OCI-M1 (cell line): ENCODE measurements at regions not wholly inside any gene's neighbourhood (a gene's known extent, or its start where the extent isn't known, plus 50 kb on each side); places are given as distances from the start of the nearest gene placed in this dataset.
"Not testable (repeated sequence)": the region's sequence is repeated elsewhere in the genome, so short reads cannot be mapped to it uniquely, and the experiment has no call there.

ENCODE experiments used
- DNase-seq: peaks from one replicate; lab custom pipeline; 2025; lab: John Stamatoyannopoulos, UW

- DNase-seq: no peak
Measured at GRCh38 chr2:138319616-138320015, 182.0 kb upstream of the SPOPL start.

DNA sequence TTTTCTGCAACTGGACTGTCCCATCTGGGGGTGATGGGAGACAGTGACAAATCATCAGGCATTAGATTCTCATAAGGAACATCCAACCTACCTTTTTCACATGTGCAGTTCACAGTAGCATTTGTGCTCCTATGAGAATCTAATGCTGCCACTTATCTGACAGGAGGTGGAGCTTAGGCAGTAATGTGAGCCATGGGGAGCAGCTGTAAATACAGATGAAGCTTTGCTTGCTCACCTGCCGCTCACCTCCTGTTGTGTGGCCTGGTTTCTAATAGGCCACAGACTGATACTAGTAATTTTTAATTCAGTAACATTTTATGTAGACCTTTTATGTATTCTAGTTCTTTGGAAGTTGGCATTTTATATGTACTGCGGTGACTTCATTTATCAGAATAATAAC lies 180.1 kb upstream of the SPOPL start:
- DNase-seq: no peak

DNA sequence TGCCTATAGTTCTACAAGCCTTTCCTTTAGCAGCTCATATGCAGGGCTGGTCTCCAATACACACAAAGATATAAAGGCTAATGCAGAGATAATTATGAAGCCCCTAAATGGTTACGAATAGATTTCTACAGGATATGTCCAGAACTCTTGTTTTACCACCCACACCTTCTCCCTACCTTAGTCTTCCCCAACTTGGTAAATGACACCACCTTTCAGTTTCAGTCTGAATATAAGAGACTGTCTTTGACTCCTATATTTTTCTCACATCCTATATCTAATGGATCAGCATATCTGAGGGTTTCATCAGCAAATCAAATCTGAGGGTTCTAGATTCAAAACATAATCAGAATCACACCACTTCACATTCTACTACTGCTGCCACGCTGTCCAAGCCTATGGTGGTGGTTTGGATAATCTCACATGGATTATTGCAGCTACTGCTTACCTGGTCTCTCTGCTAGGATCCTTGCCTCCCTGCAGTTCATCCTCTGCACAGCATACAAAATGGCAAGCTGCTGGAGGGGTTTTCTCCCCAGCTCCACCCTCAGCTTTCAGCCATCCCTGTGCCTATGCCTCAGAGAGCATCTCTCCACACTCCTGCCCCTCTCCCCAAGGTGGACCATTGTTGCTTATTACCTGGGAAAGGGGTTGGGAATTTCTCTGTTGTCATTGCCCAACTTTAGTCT lies 178.0 kb upstream of the SPOPL start:
- DNase-seq: no peak

GRCh38 chr2:138324068-138324771 lies 177.3 kb upstream of the SPOPL start:
- no peak for DNase-seq

DNA sequence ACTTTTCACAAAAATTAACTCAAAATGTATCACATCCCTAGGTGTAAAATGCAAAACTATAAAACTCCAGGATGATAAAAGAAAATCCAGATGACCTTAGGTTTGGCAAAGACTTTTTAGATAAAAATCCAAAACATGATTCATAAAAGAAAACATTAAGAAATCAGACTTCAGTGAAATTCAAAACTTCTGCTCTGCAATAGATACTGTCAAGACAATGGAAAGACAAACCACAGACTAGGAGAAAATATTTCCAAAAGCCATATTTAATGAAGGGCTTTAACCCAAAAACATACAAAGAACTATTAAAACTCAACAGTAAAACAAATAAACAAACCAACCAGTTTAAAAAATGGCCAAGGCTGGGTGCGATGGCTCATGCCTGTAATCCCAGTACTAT lies 173.6 kb upstream of the SPOPL start:
- DNase-seq: no peak

- no peak for DNase-seq
Measured at GRCh38 chr2:138329162-138329561, 172.4 kb upstream of the SPOPL start.

GRCh38 chr2:138329591-138329990 lies 172.0 kb upstream of the SPOPL start:
- DNase-seq: no peak

DNA sequence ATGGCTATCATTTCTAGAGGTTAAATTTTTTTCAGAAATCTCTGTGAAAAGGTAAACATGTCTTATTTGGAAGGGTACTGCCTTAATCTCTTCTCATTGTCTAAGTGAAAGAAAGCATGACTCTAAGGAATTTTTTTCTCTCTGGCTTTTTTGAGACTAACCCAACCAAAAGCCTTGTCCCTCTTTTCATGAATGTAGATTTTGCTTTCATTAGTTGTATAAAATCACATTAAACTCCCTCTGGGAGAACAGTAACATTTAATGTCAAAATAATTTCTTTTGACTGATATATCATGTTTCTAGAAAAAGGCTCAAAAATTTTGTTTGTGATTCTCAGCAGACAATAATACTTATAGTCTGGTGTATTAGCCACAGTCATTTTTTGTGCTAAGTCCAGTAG lies 168.4 kb upstream of the SPOPL start:
- DNase-seq: no peak

- no peak for DNase-seq
Measured at GRCh38 chr2:138333677-138334076, 167.9 kb upstream of the SPOPL start.

- no peak for DNase-seq
Measured at GRCh38 chr2:138334323-138334722, 167.2 kb upstream of the SPOPL start.

GRCh38 chr2:138335036-138335435 lies 166.5 kb upstream of the SPOPL start:
- DNase-seq: no peak

- no peak for DNase-seq
Measured at GRCh38 chr2:138336146-138336545, 165.4 kb upstream of the SPOPL start.

DNA sequence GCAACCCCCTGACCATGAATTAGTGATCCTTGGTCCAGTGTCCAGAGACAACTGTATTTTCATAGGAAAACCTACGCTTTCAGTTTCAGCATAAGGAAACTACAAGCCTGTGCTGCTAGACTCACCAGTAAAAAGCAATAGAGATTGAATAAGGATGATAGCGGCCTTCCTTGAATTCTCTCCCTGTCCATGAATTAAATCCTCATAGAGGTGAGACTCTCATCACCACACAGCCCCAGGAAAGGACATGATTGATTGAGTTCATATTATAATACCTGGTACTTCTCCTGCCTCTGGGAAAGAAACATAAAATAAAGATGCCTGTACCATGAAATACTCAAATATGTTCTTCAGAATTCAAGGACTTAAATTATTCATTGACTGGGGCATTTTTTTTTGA lies 146.3 kb upstream of the SPOPL start:
- no peak for DNase-seq

DNA sequence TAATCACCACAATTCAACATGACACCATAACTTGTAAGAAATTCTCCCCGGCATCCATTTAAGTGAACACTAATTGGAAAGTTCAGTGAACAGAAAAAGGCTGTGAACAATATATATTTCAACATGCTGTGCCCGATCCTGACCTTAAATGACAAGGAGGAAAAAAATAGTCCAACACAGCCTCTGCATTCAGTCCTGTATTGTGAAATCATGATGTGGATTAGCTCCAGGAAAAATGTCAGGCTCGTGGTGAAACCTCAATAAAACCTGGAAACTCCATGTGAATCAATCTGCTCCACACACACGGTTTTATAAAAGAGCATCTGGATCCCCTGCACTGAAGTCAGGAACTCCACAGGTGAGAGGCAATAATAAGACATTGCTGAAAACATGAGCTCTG lies 145.4 kb upstream of the SPOPL start:
- DNase-seq: no peak

GRCh38 chr2:138359532-138359931 lies 142.0 kb upstream of the SPOPL start:
- no peak for DNase-seq

DNA sequence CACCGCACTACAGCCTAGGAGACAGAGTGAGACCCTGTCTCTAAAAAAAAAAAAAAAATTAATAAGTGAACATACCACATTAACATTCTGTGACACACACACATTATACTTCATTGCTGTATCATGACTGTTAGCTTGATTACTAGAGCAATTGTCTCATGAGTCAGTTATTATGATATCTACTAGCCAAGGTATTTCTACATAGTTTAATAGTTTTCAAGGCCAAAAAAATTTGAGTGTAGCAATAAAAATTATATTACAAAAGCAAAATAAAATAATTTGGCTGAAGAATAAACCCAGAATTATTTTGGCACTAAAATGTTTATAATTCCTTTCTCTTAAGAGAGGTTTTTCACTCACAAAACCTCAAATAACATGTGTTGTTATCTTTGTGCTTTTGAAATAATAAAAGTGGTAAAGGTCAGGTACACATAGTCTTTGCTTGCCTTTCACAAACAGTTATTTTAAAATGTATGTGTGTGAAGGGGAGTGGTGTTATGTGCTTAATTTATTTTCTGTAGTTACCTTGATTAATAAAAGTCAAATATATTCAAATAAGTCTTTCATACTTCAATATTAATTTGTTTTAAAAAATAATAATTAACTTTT lies 136.9 kb upstream of the SPOPL start:
- no peak for DNase-seq

GRCh38 chr2:138365581-138365980 lies 136.0 kb upstream of the SPOPL start:
- DNase-seq: no peak

DNA sequence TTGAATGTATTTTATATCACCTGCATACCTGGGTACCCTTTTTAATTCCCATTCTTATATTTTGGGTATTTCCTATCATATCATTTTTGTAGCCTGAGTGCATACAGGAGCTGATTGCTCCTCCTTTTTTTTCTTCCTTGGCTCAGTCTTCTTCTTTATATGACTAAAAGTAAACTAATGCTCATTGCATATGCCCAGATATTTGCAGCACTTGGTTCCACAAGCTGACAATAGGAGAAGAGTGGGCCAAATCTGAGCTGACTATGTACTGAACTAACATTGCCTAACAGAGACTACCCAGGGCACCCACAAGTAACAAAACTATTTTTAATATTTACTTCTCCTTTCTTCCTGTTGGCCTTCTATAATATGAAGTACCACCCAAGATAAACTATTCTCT lies 131.7 kb upstream of the SPOPL start:
- DNase-seq: no peak

DNA sequence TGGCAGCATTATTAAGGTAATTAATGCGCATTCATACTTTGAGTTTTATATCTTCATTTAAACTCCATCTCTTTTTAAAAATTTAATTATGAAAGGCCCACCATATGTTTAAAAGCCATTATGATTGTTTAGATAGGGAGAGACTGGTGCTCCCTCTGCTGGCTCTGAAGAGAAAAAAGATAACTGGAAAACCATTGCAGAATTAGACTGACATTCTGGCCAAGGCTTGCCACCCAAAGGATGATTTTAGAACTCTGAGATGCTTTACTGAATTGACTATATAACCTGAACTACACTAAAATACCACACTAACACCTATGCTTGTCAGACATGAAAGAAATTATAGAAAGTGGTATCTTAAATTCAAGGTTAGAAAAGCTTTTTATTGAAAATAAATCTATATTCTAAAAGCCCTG lies 127.6 kb upstream of the SPOPL start:
- peak; percentile 60 for DNase-seq

DNA sequence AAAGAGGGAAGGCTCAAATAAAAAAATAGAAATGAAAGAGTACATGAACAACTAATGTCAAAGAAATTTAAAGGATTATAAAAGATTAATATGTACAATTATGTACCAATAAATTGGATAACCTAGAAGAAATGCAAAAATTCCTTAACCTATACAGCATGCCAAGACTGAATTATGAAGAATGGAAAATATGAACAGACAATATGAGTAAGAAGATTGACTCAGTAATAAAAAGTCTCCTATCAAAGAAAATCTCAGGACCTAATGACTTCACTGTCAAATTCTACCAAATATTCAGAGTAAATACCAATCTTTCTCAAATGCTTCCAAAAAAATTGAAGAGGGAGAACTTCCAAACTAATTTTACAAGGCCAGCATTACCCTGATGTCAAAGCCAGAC lies 120.2 kb upstream of the SPOPL start:
- DNase-seq: no peak

DNA sequence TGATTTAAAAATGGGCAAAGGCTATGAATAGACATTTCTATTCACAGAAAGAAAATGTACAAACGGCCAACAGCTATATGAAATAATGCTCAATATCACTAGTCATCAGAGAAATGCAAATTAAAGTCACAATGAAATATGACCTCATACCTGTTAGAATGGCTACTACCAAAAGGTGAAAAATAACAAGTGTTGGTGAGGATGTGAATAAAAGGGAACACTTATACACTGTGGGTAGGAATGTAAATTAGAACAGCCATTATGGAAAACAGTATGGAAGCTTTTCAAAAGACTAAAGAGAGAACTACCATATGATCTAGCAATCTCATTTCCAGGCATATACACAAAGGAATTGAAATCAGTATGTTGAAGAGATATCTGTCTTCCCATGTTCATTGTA lies 118.9 kb upstream of the SPOPL start:
- no peak for DNase-seq

DNA sequence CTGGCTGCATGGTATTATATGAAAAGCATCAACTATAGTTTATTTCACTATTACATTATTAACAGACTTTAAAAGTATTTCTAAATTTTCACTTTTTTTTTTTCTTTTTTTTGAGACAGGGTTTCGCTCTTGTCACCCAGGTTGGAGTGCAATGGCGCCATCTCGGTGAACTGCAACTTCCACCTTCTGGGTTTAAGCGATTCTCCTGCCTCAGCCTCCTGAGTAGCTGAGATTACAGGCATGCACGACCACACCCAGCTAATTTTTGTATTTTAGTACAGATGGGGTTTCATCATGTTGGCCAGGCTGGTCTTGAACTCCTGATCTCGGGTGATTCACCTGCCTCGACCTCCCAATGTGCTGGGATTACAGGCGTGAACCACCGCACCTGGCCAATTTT lies 115.4 kb upstream of the SPOPL start:
- DNase-seq: not testable (repeated sequence)

DNA sequence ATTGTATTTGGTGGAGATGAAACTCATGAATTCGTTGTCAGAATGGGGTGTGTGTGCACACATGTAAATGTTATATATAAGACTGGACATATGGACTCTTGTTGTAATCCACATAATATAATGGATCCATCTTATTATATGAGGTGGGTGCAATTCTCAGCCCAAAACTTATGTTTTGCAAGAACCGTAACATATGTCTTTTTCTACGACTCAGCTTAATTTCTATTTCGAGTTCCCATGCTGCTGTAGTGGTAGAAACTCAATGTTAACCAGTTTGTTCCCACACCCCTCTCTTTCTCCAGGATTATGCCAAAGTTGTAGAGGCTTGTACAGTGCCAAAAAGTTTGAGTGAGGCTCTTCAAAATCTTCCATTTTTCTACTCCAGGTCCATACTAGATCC lies 112.5 kb upstream of the SPOPL start:
- no peak for DNase-seq
